Calu3 (cell line): ENCODE measurements at regions not wholly inside any gene's neighbourhood (a gene's known extent, or its start where the extent isn't known, plus 50 kb on each side); places are given as distances from the start of the nearest gene placed in this dataset.
A peak's percentile ranks its signal among the peaks of the same experiment; 100 is the strongest.

Source experiments
- BruUV-seq: library from RNA; stranded (reverse); fragments of 400-500 nt; replicated peaks from 2 replicates; lab custom pipeline; 2021; lab: Mats Ljungman, UMichigan
- CTCF ChIA-PET: fragments of 300-600 bp; sonication (Branson Sonifier 250); formaldehyde crosslinking; loops from one replicate; lab custom pipeline; 2022; ENCODE audit warnings: antibody characterized with exemption; lab: Charles Lee
- DNase-seq: peaks from one replicate; pipeline ENCODE4 v3.0.0; 2022
- H3K27ac Mint-ChIP-seq: one replicate; pipeline ENCODE4 v1.8.0; 2022; ENCODE audit warnings: mixed read lengths; ENCODE audit not compliant: unreplicated experiment
- H3K27me3 Mint-ChIP-seq: one replicate; pipeline ENCODE4 v1.8.0; 2022; ENCODE audit warnings: mixed read lengths; ENCODE audit not compliant: unreplicated experiment
- H3K36me3 Mint-ChIP-seq: one replicate; pipeline ENCODE4 v1.8.0; 2022; ENCODE audit warnings: mild to moderate bottlenecking, moderate library complexity, mixed read lengths; ENCODE audit not compliant: insufficient read depth, unreplicated experiment
- H3K4me1 Mint-ChIP-seq: one replicate; pipeline ENCODE4 v1.8.0; 2022; ENCODE audit warnings: mild to moderate bottlenecking, low read depth, mixed read lengths; ENCODE audit not compliant: unreplicated experiment
- H3K4me3 Mint-ChIP-seq: one replicate; pipeline ENCODE4 v1.8.0; 2022; ENCODE audit warnings: mild to moderate bottlenecking, low read depth, moderate library complexity, mixed read lengths; ENCODE audit not compliant: unreplicated experiment
- H3K9me3 Mint-ChIP-seq: one replicate; pipeline ENCODE4 v1.8.0; 2022; ENCODE audit warnings: low read depth, mixed read lengths; ENCODE audit not compliant: unreplicated experiment
- intact Hi-C: fragments of 100-400 bp; cut with micrococcal nuclease; formaldehyde crosslinking; loops from one replicate; pipeline ENCODE4 v1.10.0; 2022; ENCODE audit not compliant: unreplicated experiment
- TF ChIP-seq, protein P1 (sequence below): fragments of 200-600 bp; IDR thresholded peaks from one replicate; pipeline ENCODE4 v1.8.0; 2022; ENCODE audit warnings: antibody characterized with exemption; ENCODE audit not compliant: unreplicated experiment

DNA sequence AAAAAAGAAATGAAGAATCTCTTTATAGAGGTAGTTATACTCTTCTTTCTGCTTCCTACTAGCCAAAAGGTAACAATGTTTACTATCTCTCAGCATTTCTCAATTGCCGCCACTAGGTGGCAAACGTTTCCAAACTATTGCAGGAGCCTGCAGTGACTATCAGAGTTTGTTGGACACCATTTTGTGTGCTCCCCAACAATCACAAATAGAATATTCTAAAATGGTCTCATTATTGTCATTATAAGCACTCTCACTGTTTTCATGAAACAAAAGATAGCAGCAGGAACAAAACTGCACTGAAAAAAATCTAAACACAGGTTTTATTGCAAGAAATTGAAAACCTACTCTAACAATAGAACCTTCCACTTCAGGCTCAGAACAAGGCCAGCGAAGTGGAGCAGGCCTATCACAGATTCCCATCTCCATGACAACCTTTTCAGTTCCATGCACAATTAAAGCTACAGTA, 83.9 kb upstream of the PLPPR4 start:
- Mint-ChIP-seq H3K27ac (no peak overlapping the region), H3K4me1 (no peaks in the 10 kb centered on the region), H3K4me3 (no peak overlapping the region), H3K9me3 (no peaks in the 10 kb centered on the region), H3K27me3 (no peaks in the 10 kb centered on the region), H3K36me3 (no peaks in the 10 kb centered on the region)
- CTCF ChIA-PET: no interaction called here
- peak; percentile 64 for DNase-seq
- intact Hi-C loops: loop anchor here (1.0 kb wide), 3 partner anchors 301 to 527 kb away; no protein-coding TSS in a partner anchor
- TF ChIP-seq, protein P1, sequence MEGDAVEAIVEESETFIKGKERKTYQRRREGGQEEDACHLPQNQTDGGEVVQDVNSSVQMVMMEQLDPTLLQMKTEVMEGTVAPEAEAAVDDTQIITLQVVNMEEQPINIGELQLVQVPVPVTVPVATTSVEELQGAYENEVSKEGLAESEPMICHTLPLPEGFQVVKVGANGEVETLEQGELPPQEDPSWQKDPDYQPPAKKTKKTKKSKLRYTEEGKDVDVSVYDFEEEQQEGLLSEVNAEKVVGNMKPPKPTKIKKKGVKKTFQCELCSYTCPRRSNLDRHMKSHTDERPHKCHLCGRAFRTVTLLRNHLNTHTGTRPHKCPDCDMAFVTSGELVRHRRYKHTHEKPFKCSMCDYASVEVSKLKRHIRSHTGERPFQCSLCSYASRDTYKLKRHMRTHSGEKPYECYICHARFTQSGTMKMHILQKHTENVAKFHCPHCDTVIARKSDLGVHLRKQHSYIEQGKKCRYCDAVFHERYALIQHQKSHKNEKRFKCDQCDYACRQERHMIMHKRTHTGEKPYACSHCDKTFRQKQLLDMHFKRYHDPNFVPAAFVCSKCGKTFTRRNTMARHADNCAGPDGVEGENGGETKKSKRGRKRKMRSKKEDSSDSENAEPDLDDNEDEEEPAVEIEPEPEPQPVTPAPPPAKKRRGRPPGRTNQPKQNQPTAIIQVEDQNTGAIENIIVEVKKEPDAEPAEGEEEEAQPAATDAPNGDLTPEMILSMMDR: peak; percentile 65
- no TSS peak for BruUV-seq

DNA sequence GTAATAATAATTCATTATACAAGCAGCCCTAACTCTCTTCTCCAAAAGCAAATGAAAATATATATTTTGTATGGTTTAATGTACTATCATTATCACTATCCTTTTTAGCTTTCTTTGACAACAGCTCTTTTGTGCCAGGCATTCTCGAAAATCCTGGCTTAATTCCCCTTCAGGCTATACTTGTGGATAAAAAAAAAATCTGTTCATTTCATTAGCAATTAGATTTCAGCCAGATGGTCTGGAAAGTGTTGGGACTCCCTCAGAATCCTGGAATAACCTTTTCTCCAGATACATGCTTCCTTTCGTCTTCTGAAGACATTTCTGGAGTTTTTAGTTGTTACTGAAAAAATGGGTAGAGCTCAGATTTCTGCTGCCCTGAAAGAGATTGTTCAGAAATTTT, 83.4 kb upstream of the PLPPR4 start:
- no TSS peak for BruUV-seq
- TF ChIP-seq, protein P1: no peak
- no peak overlapping the region for H3K27ac Mint-ChIP-seq
- intact Hi-C loops: loop anchor here (1.0 kb wide), 3 partner anchors 300 to 526 kb away; no protein-coding TSS in a partner anchor
- no peak for DNase-seq
- CTCF ChIA-PET: interaction anchor here (0.8 kb wide), 1 partner anchor 364 kb away, joined by 3 read pairs; no protein-coding TSS in a partner anchor
- no peaks in the 10 kb centered on the region for H3K27me3 Mint-ChIP-seq
- no peaks in the 10 kb centered on the region for H3K4me1 Mint-ChIP-seq
- no peaks in the 10 kb centered on the region for H3K36me3 Mint-ChIP-seq
- H3K4me3 Mint-ChIP-seq: no peak overlapping the region
- no peaks in the 10 kb centered on the region for H3K9me3 Mint-ChIP-seq

DNA sequence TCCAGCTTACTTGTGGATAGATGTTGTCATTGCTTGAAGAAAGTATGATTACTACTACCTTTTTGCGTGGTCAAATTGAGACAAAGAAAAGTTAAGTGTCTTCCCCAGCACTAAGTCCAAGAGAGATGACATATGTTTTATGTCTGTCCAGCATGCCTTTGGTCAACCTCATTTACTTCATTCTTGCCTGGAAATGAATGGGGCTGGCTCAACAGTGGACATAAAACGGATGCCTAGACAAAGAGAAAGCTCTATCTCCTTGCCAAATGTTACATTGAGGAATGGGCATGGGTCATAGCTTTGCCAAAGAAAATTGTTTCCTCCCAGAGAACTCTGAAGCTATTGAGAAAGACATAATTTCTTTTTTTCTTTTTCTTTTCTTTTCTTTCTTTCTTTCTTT, 82.4 kb upstream of the PLPPR4 start:
- no TSS peak for BruUV-seq
- intact Hi-C loops: no loop called here
- DNase-seq: no peak
- TF ChIP-seq, protein P1: no peak
- H3K36me3 Mint-ChIP-seq: no peaks in the 10 kb centered on the region
- no peaks in the 10 kb centered on the region for H3K4me1 Mint-ChIP-seq
- no peaks in the 10 kb centered on the region for H3K9me3 Mint-ChIP-seq
- no peak overlapping the region for H3K27ac Mint-ChIP-seq
- no peak overlapping the region for H3K4me3 Mint-ChIP-seq
- H3K27me3 Mint-ChIP-seq: no peaks in the 10 kb centered on the region
- CTCF ChIA-PET: interaction anchor here (0.6 kb wide), 1 partner anchor 31 kb away, joined by 3 read pairs; no protein-coding TSS in a partner anchor

DNA sequence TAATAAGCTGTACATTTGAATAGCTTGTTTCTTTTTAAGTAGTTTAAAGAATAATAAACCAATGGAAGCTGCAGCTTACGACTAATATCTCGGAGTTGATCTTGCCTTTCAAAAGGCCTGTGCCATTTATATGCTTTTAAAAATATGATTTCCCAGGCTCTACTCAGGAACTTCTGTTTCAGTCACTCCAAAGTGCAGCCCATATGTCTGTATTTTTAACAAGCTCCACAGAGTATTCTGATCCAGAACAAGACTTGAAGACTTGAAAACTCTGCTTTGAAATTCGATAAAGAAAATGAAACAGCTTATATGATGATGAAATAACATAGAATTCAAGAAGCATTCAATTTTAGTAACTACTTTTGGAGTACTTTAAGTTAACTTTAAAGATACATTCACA, 79.1 kb upstream of the PLPPR4 start:
- no TSS peak for BruUV-seq
- no peaks in the 10 kb centered on the region for H3K9me3 Mint-ChIP-seq
- TF ChIP-seq, protein P1: no peak
- intact Hi-C loops: no loop called here
- no peaks in the 10 kb centered on the region for H3K4me1 Mint-ChIP-seq
- no peak overlapping the region for H3K4me3 Mint-ChIP-seq
- H3K36me3 Mint-ChIP-seq: no peaks in the 10 kb centered on the region
- no peak overlapping the region for H3K27ac Mint-ChIP-seq
- no peak for DNase-seq
- no peaks in the 10 kb centered on the region for H3K27me3 Mint-ChIP-seq
- CTCF ChIA-PET: no interaction called here
